Keratinocyte (primary cell): ENCODE measurements at regions not wholly inside any gene's neighbourhood (a gene's known extent, or its start where the extent isn't known, plus 50 kb on each side); places are given as distances from the start of the nearest gene placed in this dataset.

Source experiments
- DNase-seq: peaks from one replicate; pipeline ENCODE4 v3.0.0-alpha.2; 2011; ENCODE audit warnings: low read depth, missing footprints, low spot score
- FAIRE-seq: peaks from 2 replicates; lab custom pipeline; 2011; peaks lifted over from hg19 to GRCh38; lab: Jason Lieb, UNC
- H2AFZ ChIP-seq: 2 replicates; pipeline ENCODE4 v1.6.0; 2012; ENCODE audit warnings: low read length, control low read depth, inconsistent platforms; ENCODE audit not compliant: control insufficient read depth
- H3K27ac ChIP-seq: 2 replicates; pipeline ENCODE4 v1.5.1; 2011; ENCODE audit warnings: low read length; ENCODE audit not compliant: control insufficient read depth, insufficient read depth
- H3K27me3 ChIP-seq: 3 replicates; pipeline ENCODE4 v1.6.0; 2011; ENCODE audit warnings: low read length; ENCODE audit not compliant: control insufficient read depth, insufficient read depth; ENCODE audit errors: extremely low read depth
- H3K36me3 ChIP-seq, 2 experiments: 2 replicates in 1 of 2; 3 replicates in 1 of 2; pipeline ENCODE4 v1.5.1; 2011; ENCODE audit warnings: low read length in 2 of 2, mild to moderate bottlenecking in 1 of 2; ENCODE audit not compliant: control insufficient read depth in 2 of 2, insufficient read depth in 2 of 2; ENCODE audit errors: extremely low read depth in 1 of 2
- H3K4me1 ChIP-seq: 3 replicates; pipeline ENCODE4 v1.5.1; 2011; ENCODE audit warnings: low read length; ENCODE audit not compliant: control insufficient read depth, insufficient read depth; ENCODE audit errors: extremely low read depth
- H3K4me2 ChIP-seq: 3 replicates; pipeline ENCODE4 v1.6.0; 2011; ENCODE audit warnings: low read depth, low read length; ENCODE audit not compliant: control insufficient read depth, insufficient read depth; ENCODE audit errors: extremely low read depth
- H3K4me3 ChIP-seq, 3 experiments: fragments of 200-600 bp in 1 of 3; sonication (generic) in 1 of 3; 2 replicates in 2 of 3; 3 replicates in 1 of 3; pipeline ENCODE4 v1.5.1; 2011 to 2016; ENCODE audit warnings: low read length in 3 of 3, mild to moderate bottlenecking in 3 of 3, control low read depth in 2 of 3, inconsistent platforms in 1 of 3, low read depth in 1 of 3, mixed read lengths in 1 of 3, mixed run types in 1 of 3, moderate library complexity in 1 of 3; ENCODE audit not compliant: control insufficient read depth in 2 of 3, insufficient read depth in 2 of 3; ENCODE audit errors: extremely low read depth in 1 of 3
- H3K79me2 ChIP-seq: 2 replicates; pipeline ENCODE4 v1.6.0; 2012; ENCODE audit warnings: low read length; ENCODE audit not compliant: control insufficient read depth, insufficient read depth
- H3K9ac ChIP-seq: 3 replicates; pipeline ENCODE4 v1.6.0; 2011; ENCODE audit warnings: low read length; ENCODE audit not compliant: control insufficient read depth, insufficient read depth; ENCODE audit errors: extremely low read depth
- H3K9me1 ChIP-seq: 3 replicates; pipeline ENCODE4 v1.6.0; 2011; ENCODE audit warnings: low read length; ENCODE audit not compliant: control insufficient read depth, insufficient read depth; ENCODE audit errors: extremely low read depth
- H3K9me3 ChIP-seq: 2 replicates; pipeline ENCODE4 v1.5.1; 2012; ENCODE audit warnings: low read depth, low read length; ENCODE audit not compliant: control insufficient read depth
- H4K20me1 ChIP-seq: 3 replicates; pipeline ENCODE4 v1.6.0; 2011; ENCODE audit warnings: low read length; ENCODE audit not compliant: control insufficient read depth, insufficient read depth; ENCODE audit errors: extremely low read depth
- EZH2 ChIP-seq: IDR thresholded peaks from one replicate; pipeline ENCODE4 v1.6.1; 2012; ENCODE audit warnings: inconsistent platforms, mild to moderate bottlenecking, low read length, moderate library complexity
- dilution Hi-C: fragments of 300-500 bp; cut with MboI; formaldehyde crosslinking; loops from one replicate; pipeline ENCODE4 v1.7.0; 2020; ENCODE audit warnings: low sequenced_read_pairs; ENCODE audit not compliant: extremely low pct_ligation_motif_present
- TF ChIP-seq, protein P1 (sequence below), 3 experiments: IDR thresholded peaks in 1 of 3; conservative IDR thresholded peaks in 1 of 3; optimal IDR thresholded peaks in 1 of 3; 2 replicates in 2 of 3; 3 replicates in 1 of 3; pipeline versions ENCODE3 to v1.5.1; 2011; ENCODE audit warnings: low read length in 3 of 3, mild to moderate bottlenecking in 3 of 3, moderate library complexity in 2 of 3, control low read depth in 1 of 3, inconsistent platforms in 1 of 3; ENCODE audit not compliant: insufficient read depth in 2 of 3; ENCODE audit errors: extremely low read depth in 1 of 3

DNA sequence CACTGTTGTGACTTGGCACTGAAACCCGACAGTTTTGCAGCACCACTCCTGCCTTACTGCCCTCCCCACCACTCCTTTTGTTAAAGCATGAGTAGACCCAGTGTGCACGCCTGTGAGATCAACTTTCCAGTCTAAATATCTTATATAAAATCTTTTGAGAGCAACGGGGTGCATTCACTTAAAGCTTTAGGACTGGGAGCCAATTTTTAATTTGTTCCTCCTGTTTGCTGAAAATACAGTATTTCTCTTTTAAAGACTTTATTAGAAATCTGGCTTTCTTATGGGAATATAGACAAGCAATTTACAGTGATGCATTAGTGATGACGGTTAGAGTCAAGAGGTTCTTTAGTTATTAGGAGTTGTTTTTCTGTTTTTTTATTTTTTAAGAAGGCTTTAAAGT lies 397.5 kb downstream of the TMEM167A start:
- Histone ChIP-seq H3K4me1 (no peaks in the 10 kb centered on the region), H3K9me3 (no peaks in the 10 kb centered on the region), H4K20me1 (no peaks in the 10 kb centered on the region), H3K4me2 (no peak overlapping the region), H3K36me3 (no peaks in the 10 kb centered on the region), H3K4me3 (no peak overlapping the region), H2AFZ (no peak overlapping the region), H3K9ac (no peak overlapping the region), H3K79me2 (no peaks in the 10 kb centered on the region), H3K27ac (no peak overlapping the region), H3K27me3 (no peaks in the 10 kb centered on the region), H3K9me1 (no peaks in the 10 kb centered on the region)
- TF ChIP-seq, protein P1, sequence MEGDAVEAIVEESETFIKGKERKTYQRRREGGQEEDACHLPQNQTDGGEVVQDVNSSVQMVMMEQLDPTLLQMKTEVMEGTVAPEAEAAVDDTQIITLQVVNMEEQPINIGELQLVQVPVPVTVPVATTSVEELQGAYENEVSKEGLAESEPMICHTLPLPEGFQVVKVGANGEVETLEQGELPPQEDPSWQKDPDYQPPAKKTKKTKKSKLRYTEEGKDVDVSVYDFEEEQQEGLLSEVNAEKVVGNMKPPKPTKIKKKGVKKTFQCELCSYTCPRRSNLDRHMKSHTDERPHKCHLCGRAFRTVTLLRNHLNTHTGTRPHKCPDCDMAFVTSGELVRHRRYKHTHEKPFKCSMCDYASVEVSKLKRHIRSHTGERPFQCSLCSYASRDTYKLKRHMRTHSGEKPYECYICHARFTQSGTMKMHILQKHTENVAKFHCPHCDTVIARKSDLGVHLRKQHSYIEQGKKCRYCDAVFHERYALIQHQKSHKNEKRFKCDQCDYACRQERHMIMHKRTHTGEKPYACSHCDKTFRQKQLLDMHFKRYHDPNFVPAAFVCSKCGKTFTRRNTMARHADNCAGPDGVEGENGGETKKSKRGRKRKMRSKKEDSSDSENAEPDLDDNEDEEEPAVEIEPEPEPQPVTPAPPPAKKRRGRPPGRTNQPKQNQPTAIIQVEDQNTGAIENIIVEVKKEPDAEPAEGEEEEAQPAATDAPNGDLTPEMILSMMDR (optimal IDR thresholded peaks at IDR 0.05 in 1 of 3, IDR thresholded peaks at IDR 0.05 in 1 of 3, conservative IDR thresholded peaks at IDR 0.05 in 1 of 3; ENCODE audit: extremely low read depth in 1 of 3, insufficient read depth in 2 of 3, low read length in 3 of 3), result no peak
- TF ChIP-seq EZH2, result no peak
- no peak for DNase-seq
- dilution Hi-C loops, result no loop called here
- no peak for FAIRE-seq

- Histone ChIP-seq H3K9ac (no peak overlapping the region), H3K27me3 (no peaks in the 10 kb centered on the region), H3K4me1 (no peaks in the 10 kb centered on the region), H3K4me2 (no peak overlapping the region), H2AFZ (no peak overlapping the region), H3K36me3 (no peaks in the 10 kb centered on the region), H3K9me1 (no peaks in the 10 kb centered on the region), H3K27ac (no peak overlapping the region), H3K9me3 (no peaks in the 10 kb centered on the region), H3K4me3 (no peak overlapping the region), H4K20me1 (no peaks in the 10 kb centered on the region), H3K79me2 (no peaks in the 10 kb centered on the region)
- no peak for TF ChIP-seq EZH2
- TF ChIP-seq, protein P1 (optimal IDR thresholded peaks at IDR 0.05 in 1 of 3, IDR thresholded peaks at IDR 0.05 in 1 of 3, conservative IDR thresholded peaks at IDR 0.05 in 1 of 3; ENCODE audit: extremely low read depth in 1 of 3, insufficient read depth in 2 of 3, low read length in 3 of 3), result no peak
- dilution Hi-C loops, result no loop called here
- DNase-seq, result no peak
- no peak for FAIRE-seq
These were observed 398.5 kb upstream of the RPS23 start for GRCh38 chr5:82676661-82677060.
